ENCODE measurements at regions not wholly inside any gene's neighbourhood (a gene's known extent, or its start where the extent isn't known, plus 50 kb on each side); places are given as distances from the start of the nearest gene placed in this dataset.

GRCh38 chr7:67813621-67814292 is 817.1 kb downstream of the TYW1 start:
- no peak for TF ChIP-seq REST (IDR thresholded peaks at IDR 0.05; ENCODE audit: insufficient read depth in 1 of 2, low read depth in 2 of 2, low read length in 2 of 2)

GRCh38 chr7:67817481-67817880 is 820.8 kb downstream of the TYW1 start:
- TF ChIP-seq TAF1 (IDR thresholded peaks at IDR 0.05; ENCODE audit: borderline replicate concordance, insufficient read depth, low read length) (no peak), POLR2AphosphoS5 (IDR thresholded peaks at IDR 0.05; ENCODE audit: low read depth, low read length) (no peak), FOXP2 (optimal IDR thresholded peaks at IDR 0.05; ENCODE audit: borderline replicate concordance, extremely low read depth, extremely low read length, insufficient read depth) (no peak), REST (IDR thresholded peaks at IDR 0.05; ENCODE audit: insufficient read depth in 1 of 2, low read depth in 2 of 2, low read length in 2 of 2) (no peak), SIN3A (IDR thresholded peaks at IDR 0.05; ENCODE audit: borderline replicate concordance, insufficient read depth, low read length) (no peak)

DNA sequence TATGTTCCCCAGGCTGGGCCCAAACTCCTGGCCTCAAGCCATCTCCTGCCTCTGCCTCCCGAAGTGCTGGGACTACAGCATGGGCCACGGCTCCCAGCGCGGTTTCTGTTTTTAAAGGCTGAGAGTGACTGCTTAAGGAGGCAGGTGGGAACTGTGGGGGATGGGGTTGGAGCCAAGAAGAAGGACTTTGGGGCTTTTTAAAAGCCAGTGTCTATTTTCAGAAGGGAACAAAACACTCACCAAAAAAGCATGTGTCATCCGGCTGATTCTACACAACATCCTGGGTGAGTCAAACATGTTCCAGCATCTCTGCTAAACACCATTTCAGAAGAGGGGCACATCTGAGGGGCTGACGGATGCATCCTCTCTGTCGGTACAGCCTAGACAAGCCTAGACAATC is 824.5 kb downstream of the TYW1 start:
- TF ChIP-seq TAF1 (IDR thresholded peaks at IDR 0.05; ENCODE audit: borderline replicate concordance, insufficient read depth, low read length): no peak
- no peak for TF ChIP-seq POLR2AphosphoS5 (IDR thresholded peaks at IDR 0.05; ENCODE audit: low read depth, low read length)
- no peak for TF ChIP-seq SIN3A (IDR thresholded peaks at IDR 0.05; ENCODE audit: borderline replicate concordance, insufficient read depth, low read length)
- no peak for TF ChIP-seq REST (IDR thresholded peaks at IDR 0.05; ENCODE audit: insufficient read depth in 1 of 2, low read depth in 2 of 2, low read length in 2 of 2)
- TF ChIP-seq FOXP2 (optimal IDR thresholded peaks at IDR 0.05; ENCODE audit: borderline replicate concordance, extremely low read depth, extremely low read length, insufficient read depth): no peak

DNA sequence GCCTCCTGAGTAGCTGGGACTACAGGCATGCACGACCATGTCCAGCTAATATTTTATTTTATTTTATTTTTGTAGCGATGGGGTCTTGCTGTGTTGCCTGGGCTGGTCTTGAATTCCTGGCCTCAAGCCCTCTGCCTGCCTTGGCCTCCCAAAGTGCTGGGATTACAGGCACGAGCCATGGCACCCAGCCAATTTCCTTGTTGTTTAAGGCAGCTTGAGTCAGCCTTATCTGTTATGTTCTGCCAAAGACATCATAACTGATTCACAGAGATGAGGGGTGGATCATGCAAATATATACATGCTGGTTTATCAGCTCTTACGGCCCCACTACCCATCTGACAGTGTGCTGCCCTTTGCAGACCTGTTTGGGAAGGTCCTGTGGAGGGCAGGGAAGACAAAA is 826.7 kb downstream of the TYW1 start:
- TF ChIP-seq POLR2AphosphoS5 (IDR thresholded peaks at IDR 0.05; ENCODE audit: low read depth, low read length): no peak
- no peak for TF ChIP-seq REST (IDR thresholded peaks at IDR 0.05; ENCODE audit: insufficient read depth in 1 of 2, low read depth in 2 of 2, low read length in 2 of 2)
- no peak for TF ChIP-seq FOXP2 (optimal IDR thresholded peaks at IDR 0.05; ENCODE audit: borderline replicate concordance, extremely low read depth, extremely low read length, insufficient read depth)
- TF ChIP-seq TAF1 (IDR thresholded peaks at IDR 0.05; ENCODE audit: borderline replicate concordance, insufficient read depth, low read length): no peak
- no peak for TF ChIP-seq SIN3A (IDR thresholded peaks at IDR 0.05; ENCODE audit: borderline replicate concordance, insufficient read depth, low read length)

DNA sequence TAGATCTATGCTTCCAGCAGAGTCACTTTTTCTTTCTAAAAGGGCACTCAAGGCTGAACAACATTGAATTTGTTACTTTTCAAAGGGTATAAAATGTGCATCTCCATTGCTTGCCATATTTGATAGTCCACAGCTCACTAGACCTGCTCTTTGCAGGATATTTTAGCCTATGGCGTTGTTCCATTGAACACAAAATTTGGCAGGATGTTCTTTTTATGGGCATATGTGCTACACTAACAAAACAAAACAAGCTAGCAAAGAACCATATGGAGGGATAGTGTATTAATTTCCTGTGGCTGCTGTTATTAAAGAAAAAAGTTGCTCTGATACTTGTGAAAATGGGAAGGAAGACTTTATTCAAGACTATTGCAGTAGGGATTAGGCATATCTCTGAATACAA is 828.7 kb downstream of the TYW1 start:
- TF ChIP-seq FOXP2 (optimal IDR thresholded peaks at IDR 0.05; ENCODE audit: borderline replicate concordance, extremely low read depth, extremely low read length, insufficient read depth): no peak
- TF ChIP-seq TAF1 (IDR thresholded peaks at IDR 0.05; ENCODE audit: borderline replicate concordance, insufficient read depth, low read length): no peak
- no peak for TF ChIP-seq REST (IDR thresholded peaks at IDR 0.05; ENCODE audit: insufficient read depth in 1 of 2, low read depth in 2 of 2, low read length in 2 of 2)
- no peak for TF ChIP-seq SIN3A (IDR thresholded peaks at IDR 0.05; ENCODE audit: borderline replicate concordance, insufficient read depth, low read length)
- TF ChIP-seq POLR2AphosphoS5 (IDR thresholded peaks at IDR 0.05; ENCODE audit: low read depth, low read length): no peak

Measured in PFSK-1 (cell line).